OCI-LY7 (cell line): ENCODE measurements at regions not wholly inside any gene's neighbourhood (a gene's known extent, or its start where the extent isn't known, plus 50 kb on each side); places are given as distances from the start of the nearest gene placed in this dataset.

Source experiments
- BruUV-seq: library from RNA; stranded (reverse); fragments of 400-500 nt; replicated peaks from 2 replicates; lab custom pipeline; 2021; lab: Mats Ljungman, UMichigan
- CTCF ChIA-PET: fragments of 300-600 bp; sonication (Branson Sonifier 250); formaldehyde crosslinking; loops from one replicate; lab custom pipeline; 2022; ENCODE audit warnings: antibody characterized with exemption; ENCODE audit not compliant: unreplicated experiment; lab: Charles Lee
- POLR2A ChIA-PET: fragments of 300-600 bp; sonication (Branson Sonifier 250); formaldehyde crosslinking; loops from one replicate; lab custom pipeline; 2022; ENCODE audit warnings: antibody characterized with exemption; lab: Charles Lee
- DNase-seq: peaks from one replicate; pipeline ENCODE4 v3.0.0-alpha.2; 2015; ENCODE audit warnings: low spot score
- H2AFZ ChIP-seq: fragments of 200-600 bp; sonication (generic), shearing (Covaris generic); 2 replicates; pipeline ENCODE4 v1.6.1; 2014; ENCODE audit warnings: mild to moderate bottlenecking, antibody characterized with exemption, low read length, moderate library complexity
- H3K27ac ChIP-seq: fragments of 200-600 bp; sonication (generic); 2 replicates; pipeline ENCODE4 v1.5.1; 2014; ENCODE audit warnings: mixed run types, low read depth, mild to moderate bottlenecking, moderate library complexity, low read length, inconsistent platforms; ENCODE audit not compliant: poor library complexity, severe bottlenecking
- H3K36me3 ChIP-seq: fragments of 200-600 bp; sonication (generic); 2 replicates; pipeline ENCODE4 v1.6.1; 2014; ENCODE audit warnings: mild to moderate bottlenecking, antibody characterized with exemption, low read length, moderate library complexity, mixed read lengths; ENCODE audit not compliant: insufficient read depth
- H3K4me1 ChIP-seq: fragments of 200-600 bp; sonication (generic); 2 replicates; pipeline ENCODE4 v1.5.1; 2014; ENCODE audit warnings: mild to moderate bottlenecking, low read length; ENCODE audit not compliant: insufficient read depth, poor library complexity, severe bottlenecking
- H3K4me2 ChIP-seq: fragments of 200-600 bp; sonication (generic); 2 replicates; pipeline ENCODE4 v1.6.1; 2014; ENCODE audit warnings: mild to moderate bottlenecking, low read length
- H3K4me3 ChIP-seq: fragments of 200-600 bp; sonication (generic); 2 replicates; pipeline ENCODE4 v1.5.1; 2014; ENCODE audit warnings: mild to moderate bottlenecking, low read depth, low read length; ENCODE audit not compliant: poor library complexity, severe bottlenecking
- H3K79me2 ChIP-seq: fragments of 200-600 bp; sonication (generic); 2 replicates; pipeline ENCODE4 v1.6.1; 2016; ENCODE audit warnings: low read depth, mild to moderate bottlenecking, low read length, moderate library complexity, mixed read lengths; ENCODE audit not compliant: insufficient read depth
- H3K9me2 ChIP-seq: fragments of 200-600 bp; sonication (generic); 2 replicates; pipeline ENCODE4 v1.6.1; 2016; ENCODE audit warnings: mild to moderate bottlenecking, low read length, mixed read lengths; ENCODE audit not compliant: insufficient read depth
- H3K9me3 ChIP-seq: fragments of 200-600 bp; sonication (generic); 2 replicates; pipeline ENCODE4 v1.6.1; 2014; ENCODE audit warnings: mild to moderate bottlenecking, mixed run types, low read length, mixed read lengths
- H4K20me1 ChIP-seq: fragments of 200-600 bp; sonication (generic); 2 replicates; pipeline ENCODE4 v1.6.1; 2014; ENCODE audit warnings: mild to moderate bottlenecking, antibody characterized with exemption, low read length, moderate library complexity, mixed read lengths; ENCODE audit not compliant: insufficient read depth
- EZH2phosphoT487 ChIP-seq: fragments of 200-600 bp; sonication (generic); IDR thresholded peaks from 2 replicates; pipeline ENCODE4 v1.6.1; 2018; ENCODE audit warnings: low read depth, borderline replicate concordance, mild to moderate bottlenecking, mixed run types, antibody characterized with exemption, low read length, moderate library complexity, mixed read lengths
- intact Hi-C: fragments of 100-400 bp; cut with micrococcal nuclease; formaldehyde crosslinking; loops from one replicate; pipeline ENCODE4 v1.10.0; 2022; ENCODE audit not compliant: unreplicated experiment
- TF ChIP-seq, protein P1 (sequence below): fragments of 200-600 bp; sonication (generic); conservative IDR thresholded peaks from 2 replicates; pipeline ENCODE4 v1.5.1; 2014; ENCODE audit warnings: mild to moderate bottlenecking, antibody characterized with exemption, low read length, moderate library complexity, mixed read lengths

DNA sequence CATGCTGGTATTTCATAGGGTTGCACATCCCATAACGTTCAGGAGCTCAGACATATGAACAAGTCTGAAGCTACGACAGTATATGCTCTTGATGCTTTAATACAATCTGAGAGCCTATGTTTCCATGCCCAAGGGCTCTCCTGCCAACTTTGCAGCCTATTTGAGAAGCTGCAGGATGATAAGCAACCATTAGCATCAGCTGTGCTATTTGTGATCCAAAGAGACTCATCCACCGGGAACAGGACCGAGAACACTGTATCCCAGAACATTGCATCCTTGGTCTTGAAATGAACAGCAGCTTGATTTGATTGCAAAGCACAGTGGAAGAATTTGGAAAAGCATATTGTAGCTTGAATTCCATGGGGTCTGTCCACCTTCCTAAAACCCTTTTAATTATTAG lies 156.2 kb upstream of the PTER start:
- ChIA-PET POLR2A (interaction anchor here (0.6 kb wide), 1 partner anchor 62 kb away, joined by 5 read pairs; no protein-coding TSS in a partner anchor), CTCF (no interaction called here)
- H2AFZ ChIP-seq = no peak overlapping the region
- H3K9me2 ChIP-seq = no peaks in the 10 kb centered on the region
- H3K4me1 ChIP-seq = no peaks in the 10 kb centered on the region
- no TSS peak for BruUV-seq
- H4K20me1 ChIP-seq = no peaks in the 10 kb centered on the region
- H3K36me3 ChIP-seq = no peaks in the 10 kb centered on the region
- H3K9me3 ChIP-seq = no peaks in the 10 kb centered on the region
- no peaks in the 10 kb centered on the region for H3K79me2 ChIP-seq
- TF ChIP-seq, protein P1, sequence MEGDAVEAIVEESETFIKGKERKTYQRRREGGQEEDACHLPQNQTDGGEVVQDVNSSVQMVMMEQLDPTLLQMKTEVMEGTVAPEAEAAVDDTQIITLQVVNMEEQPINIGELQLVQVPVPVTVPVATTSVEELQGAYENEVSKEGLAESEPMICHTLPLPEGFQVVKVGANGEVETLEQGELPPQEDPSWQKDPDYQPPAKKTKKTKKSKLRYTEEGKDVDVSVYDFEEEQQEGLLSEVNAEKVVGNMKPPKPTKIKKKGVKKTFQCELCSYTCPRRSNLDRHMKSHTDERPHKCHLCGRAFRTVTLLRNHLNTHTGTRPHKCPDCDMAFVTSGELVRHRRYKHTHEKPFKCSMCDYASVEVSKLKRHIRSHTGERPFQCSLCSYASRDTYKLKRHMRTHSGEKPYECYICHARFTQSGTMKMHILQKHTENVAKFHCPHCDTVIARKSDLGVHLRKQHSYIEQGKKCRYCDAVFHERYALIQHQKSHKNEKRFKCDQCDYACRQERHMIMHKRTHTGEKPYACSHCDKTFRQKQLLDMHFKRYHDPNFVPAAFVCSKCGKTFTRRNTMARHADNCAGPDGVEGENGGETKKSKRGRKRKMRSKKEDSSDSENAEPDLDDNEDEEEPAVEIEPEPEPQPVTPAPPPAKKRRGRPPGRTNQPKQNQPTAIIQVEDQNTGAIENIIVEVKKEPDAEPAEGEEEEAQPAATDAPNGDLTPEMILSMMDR = no peak
- TF ChIP-seq EZH2phosphoT487 = no peak
- no peak overlapping the region for H3K4me2 ChIP-seq
- DNase-seq = no peak
- H3K4me3 ChIP-seq = no peak overlapping the region
- no peak overlapping the region for H3K27ac ChIP-seq
- intact Hi-C loops = no loop called here

DNA sequence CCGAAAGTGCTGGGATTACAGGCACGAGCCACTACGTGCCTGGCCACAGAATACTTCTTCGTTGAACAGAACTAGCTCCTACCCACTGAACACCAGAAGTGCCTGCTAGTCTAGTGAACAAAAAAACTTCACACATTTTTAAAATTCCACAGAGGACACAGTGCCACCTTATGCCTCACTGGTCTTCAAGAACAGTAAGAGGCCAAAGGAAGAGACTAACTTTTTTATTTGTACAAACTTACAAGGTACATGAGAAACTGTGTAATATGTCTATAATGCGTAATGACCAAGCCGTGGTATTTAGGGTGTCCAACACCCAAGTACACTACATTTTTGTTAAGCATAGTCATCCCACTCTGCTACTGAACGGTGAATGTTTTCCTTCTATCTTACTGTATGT lies 144.4 kb upstream of the PTER start:
- Histone ChIP-seq H4K20me1 (no peaks in the 10 kb centered on the region), H3K4me1 (no peaks in the 10 kb centered on the region), H3K4me3 (no peak overlapping the region), H3K36me3 (no peaks in the 10 kb centered on the region), H3K4me2 (no peak overlapping the region), H3K9me2 (no peaks in the 10 kb centered on the region), H3K79me2 (no peaks in the 10 kb centered on the region), H2AFZ (no peak overlapping the region), H3K9me3 (no peaks in the 10 kb centered on the region), H3K27ac (no peak overlapping the region)
- DNase-seq = no peak
- intact Hi-C loops = no loop called here
- no peak for TF ChIP-seq EZH2phosphoT487
- TF ChIP-seq, protein P1 = no peak
- no TSS peak for BruUV-seq
- CTCF ChIA-PET = no interaction called here
- POLR2A ChIA-PET = no interaction called here

DNA sequence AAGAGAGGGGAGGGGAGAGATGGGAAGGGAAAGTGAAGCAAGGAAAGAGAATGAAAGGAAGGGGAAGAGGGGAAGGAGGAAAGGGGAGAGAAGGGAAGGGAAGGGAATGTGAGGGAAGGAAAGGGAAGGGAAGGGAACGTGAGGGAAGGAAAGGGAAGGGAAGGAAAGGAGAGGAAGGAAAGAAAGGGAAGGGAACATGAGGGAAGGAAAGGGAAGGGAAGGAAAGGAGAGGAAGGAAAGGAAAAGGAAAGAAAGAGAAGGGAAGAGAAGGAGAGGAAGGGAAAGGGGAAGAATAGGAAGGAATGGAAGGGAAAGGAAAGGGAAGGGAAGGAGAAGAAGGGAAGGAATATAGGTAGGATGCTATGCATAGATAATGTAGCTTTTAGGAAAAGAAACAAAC lies 139.7 kb upstream of the PTER start:
- Histone ChIP-seq H3K4me3 (no peak overlapping the region), H3K27ac (no peak overlapping the region), H3K79me2 (no peaks in the 10 kb centered on the region), H3K4me2 (no peak overlapping the region), H3K36me3 (no peaks in the 10 kb centered on the region), H3K4me1 (no peaks in the 10 kb centered on the region), H3K9me3 (no peaks in the 10 kb centered on the region), H2AFZ (no peak overlapping the region), H3K9me2 (no peaks in the 10 kb centered on the region), H4K20me1 (no peaks in the 10 kb centered on the region)
- POLR2A ChIA-PET = no interaction called here
- DNase-seq = no peak
- TF ChIP-seq, protein P1 = no peak
- TF ChIP-seq EZH2phosphoT487 = no peak
- CTCF ChIA-PET = no interaction called here
- intact Hi-C loops = no loop called here
- no TSS peak for BruUV-seq
